ENCODE measurements at regions not wholly inside any gene's neighbourhood (a gene's known extent, or its start where the extent isn't known, plus 50 kb on each side); places are given as distances from the start of the nearest gene placed in this dataset.

DNA sequence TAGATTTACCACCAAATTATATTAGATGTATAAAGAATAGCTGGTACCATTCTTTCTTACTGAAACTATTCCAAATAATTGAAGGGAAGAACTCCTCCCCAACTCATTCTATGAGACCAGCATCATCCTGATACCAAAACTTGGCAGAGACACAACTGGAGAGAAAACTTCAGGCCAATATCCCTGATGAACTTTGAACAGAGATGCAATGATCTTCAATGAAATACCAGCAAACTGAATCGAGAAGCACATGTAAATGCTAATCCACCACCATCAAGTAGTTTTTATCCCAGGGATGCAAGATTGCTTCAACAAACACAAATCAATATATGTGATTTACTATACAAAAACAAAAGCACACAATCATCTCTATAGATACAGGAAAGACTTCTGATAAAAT, 329.8 kb downstream of the RDH14 start:
- H3K4me3 ChIP-seq (ENCODE audit: low read length in 2 of 2): no peak overlapping the region
- no peaks in the 10 kb centered on the region for H3K9me3 ChIP-seq (ENCODE audit: control insufficient read depth in 2 of 2, insufficient read depth in 1 of 2, low read length in 1 of 2)
- H3K4me1 ChIP-seq (ENCODE audit: control insufficient read depth in 2 of 2, insufficient read depth in 2 of 2, low read length in 2 of 2): no peaks in the 10 kb centered on the region
- H3K36me3 ChIP-seq (ENCODE audit: control insufficient read depth in 2 of 2, insufficient read depth in 2 of 2, low read length in 1 of 2): no peaks in the 10 kb centered on the region
- no peak overlapping the region for H3K27ac ChIP-seq (ENCODE audit: low read depth in 1 of 2, low read length in 1 of 2)
- no peak for DNase-seq (ENCODE audit: low read depth in 6 of 9, low spot score in 9 of 9)
- 42% methylated on average over 1 of the region's 1 CpG for WGBS
- no peaks in the 10 kb centered on the region for H3K27me3 ChIP-seq (ENCODE audit: control insufficient read depth in 2 of 2, insufficient read depth in 1 of 2, low read length in 1 of 2)

DNA sequence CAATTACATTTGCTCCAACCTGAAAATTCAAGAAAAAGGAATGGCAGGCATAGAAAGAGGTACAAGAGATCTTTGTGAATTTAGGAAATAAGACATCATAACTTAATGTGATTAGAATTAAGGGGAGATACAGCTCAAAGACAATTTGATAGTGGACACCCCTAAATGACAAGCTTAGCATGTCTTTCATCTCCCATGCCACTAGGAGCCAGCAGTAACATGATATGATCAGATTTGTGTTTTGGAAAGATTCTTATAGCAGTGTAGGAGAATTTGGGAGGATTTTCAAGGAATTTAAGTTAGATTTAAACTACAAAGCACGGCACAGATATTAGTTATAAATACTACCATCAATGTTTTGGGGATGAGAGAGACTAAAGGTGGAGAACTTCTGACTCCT, 340.8 kb downstream of the RDH14 start:
- no peak for DNase-seq (ENCODE audit: low read depth in 6 of 9, low spot score in 9 of 9)
- no peaks in the 10 kb centered on the region for H3K27me3 ChIP-seq (ENCODE audit: control insufficient read depth in 2 of 2, insufficient read depth in 1 of 2, low read length in 1 of 2)

DNA sequence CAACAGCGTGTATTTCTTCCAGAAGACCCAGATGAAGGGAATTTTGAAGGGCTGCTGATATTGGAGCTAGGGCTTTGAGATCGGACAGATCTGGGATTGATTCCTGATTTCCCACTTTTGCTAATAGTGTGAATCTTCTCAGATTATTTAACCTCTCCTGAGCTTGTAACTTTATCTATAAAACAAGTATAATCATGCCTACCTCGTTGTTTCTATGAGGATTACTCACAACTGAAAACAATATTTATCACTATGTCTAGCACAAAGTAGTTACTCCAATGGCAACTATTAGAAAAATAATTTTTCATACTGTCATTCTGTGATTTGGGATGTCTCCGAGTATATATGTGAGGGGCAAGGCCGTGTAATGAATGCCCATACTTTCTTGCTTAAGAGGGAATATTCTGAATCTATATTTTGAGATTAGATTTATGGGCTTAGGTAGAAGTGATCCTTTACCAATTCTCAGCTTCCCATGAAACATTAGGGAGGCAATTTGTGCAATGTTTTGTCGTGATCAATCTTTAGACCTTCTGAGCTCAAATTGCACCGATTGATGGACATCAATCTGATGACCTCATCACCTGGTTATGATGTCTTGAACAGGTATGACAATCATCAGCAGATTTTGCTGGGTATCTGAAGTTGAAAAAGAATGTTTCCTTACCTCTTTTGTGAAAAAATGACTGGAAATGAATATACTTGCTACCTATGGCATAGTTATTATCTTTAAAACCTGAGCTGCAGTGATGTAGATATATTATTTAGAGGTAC, 339.9 kb downstream of the KCNS3 start:
- Histone ChIP-seq H3K27me3 (ENCODE audit: control insufficient read depth in 2 of 2, insufficient read depth in 1 of 2, low read length in 1 of 2) (no peaks in the 10 kb centered on the region), H3K9me3 (ENCODE audit: control insufficient read depth in 2 of 2, insufficient read depth in 1 of 2, low read length in 1 of 2) (no peaks in the 10 kb centered on the region), H3K4me3 (ENCODE audit: low read length in 2 of 2) (no peak overlapping the region), H3K36me3 (ENCODE audit: control insufficient read depth in 2 of 2, insufficient read depth in 2 of 2, low read length in 1 of 2) (no peaks in the 10 kb centered on the region), H3K27ac (ENCODE audit: low read depth in 1 of 2, low read length in 1 of 2) (no peak overlapping the region), H3K4me1 (ENCODE audit: control insufficient read depth in 2 of 2, insufficient read depth in 2 of 2, low read length in 2 of 2) (no peaks in the 10 kb centered on the region)
- no peak for DNase-seq (ENCODE audit: low read depth in 6 of 9, low spot score in 9 of 9)
- 89% methylated on average over 7 of the region's 7 CpGs for WGBS

More for the DNA sequence above, 340.8 kb downstream of the RDH14 start:
- Histone ChIP-seq H3K4me1 (ENCODE audit: control insufficient read depth in 2 of 2, insufficient read depth in 2 of 2, low read length in 2 of 2) (no peaks in the 10 kb centered on the region), H3K9me3 (ENCODE audit: control insufficient read depth in 2 of 2, insufficient read depth in 1 of 2, low read length in 1 of 2) (no peaks in the 10 kb centered on the region), H3K4me3 (ENCODE audit: low read length in 2 of 2) (no peak overlapping the region), H3K27ac (ENCODE audit: low read depth in 1 of 2, low read length in 1 of 2) (no peak overlapping the region), H3K36me3 (ENCODE audit: control insufficient read depth in 2 of 2, insufficient read depth in 2 of 2, low read length in 1 of 2) (no peaks in the 10 kb centered on the region)
- 2% methylated on average over 1 of the region's 1 CpG for WGBS

DNA sequence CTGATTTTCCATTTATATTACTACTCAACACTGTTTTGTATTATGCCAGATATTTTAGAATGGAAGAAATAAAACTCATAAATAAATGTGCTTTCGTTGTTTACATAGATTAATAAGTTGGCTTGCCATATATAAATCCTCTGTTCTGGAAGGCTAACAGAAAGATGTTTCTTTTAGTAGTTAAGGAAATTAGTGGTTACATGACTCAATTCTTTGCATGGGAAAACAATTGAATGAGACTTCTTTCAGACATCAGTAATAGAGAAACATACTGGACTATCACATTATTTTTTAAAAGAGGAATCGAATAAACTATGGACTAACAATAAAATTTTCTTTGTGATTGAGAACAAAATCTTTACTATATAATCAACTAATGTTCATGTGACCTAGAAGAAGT, 336.5 kb downstream of the KCNS3 start:
- Histone ChIP-seq H3K27me3 (ENCODE audit: control insufficient read depth in 2 of 2, insufficient read depth in 1 of 2, low read length in 1 of 2) (no peaks in the 10 kb centered on the region), H3K36me3 (ENCODE audit: control insufficient read depth in 2 of 2, insufficient read depth in 2 of 2, low read length in 1 of 2) (no peaks in the 10 kb centered on the region), H3K4me1 (ENCODE audit: control insufficient read depth in 2 of 2, insufficient read depth in 2 of 2, low read length in 2 of 2) (no peaks in the 10 kb centered on the region), H3K9me3 (ENCODE audit: control insufficient read depth in 2 of 2, insufficient read depth in 1 of 2, low read length in 1 of 2) (no peaks in the 10 kb centered on the region), H3K27ac (ENCODE audit: low read depth in 1 of 2, low read length in 1 of 2) (no peak overlapping the region), H3K4me3 (ENCODE audit: low read length in 2 of 2) (no peak overlapping the region)
- 88% methylated on average over 2 of the region's 2 CpGs for WGBS
- DNase-seq (ENCODE audit: low read depth in 6 of 9, low spot score in 9 of 9): no peak

DNA sequence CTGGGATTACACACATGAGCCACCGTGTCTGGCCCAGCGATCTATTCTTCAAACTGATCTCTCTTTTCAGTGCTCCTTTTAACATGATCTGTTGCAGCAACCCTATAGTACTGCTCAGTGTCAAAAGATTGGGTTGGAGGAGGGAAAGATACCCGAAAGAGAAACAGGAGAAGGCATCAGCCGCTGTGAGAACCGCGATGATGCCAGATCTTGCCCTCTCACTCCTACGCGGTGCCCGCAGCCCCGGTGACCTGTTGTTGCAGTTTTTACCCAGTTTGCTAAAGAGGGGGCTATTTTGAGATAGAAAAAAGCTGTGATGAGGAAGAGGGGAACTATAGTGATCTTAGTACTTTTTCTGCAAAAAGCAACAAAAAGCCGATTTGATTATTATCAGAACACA, 335.5 kb downstream of the KCNS3 start:
- WGBS: 87% methylated on average over 11 of the region's 11 CpGs

DNA sequence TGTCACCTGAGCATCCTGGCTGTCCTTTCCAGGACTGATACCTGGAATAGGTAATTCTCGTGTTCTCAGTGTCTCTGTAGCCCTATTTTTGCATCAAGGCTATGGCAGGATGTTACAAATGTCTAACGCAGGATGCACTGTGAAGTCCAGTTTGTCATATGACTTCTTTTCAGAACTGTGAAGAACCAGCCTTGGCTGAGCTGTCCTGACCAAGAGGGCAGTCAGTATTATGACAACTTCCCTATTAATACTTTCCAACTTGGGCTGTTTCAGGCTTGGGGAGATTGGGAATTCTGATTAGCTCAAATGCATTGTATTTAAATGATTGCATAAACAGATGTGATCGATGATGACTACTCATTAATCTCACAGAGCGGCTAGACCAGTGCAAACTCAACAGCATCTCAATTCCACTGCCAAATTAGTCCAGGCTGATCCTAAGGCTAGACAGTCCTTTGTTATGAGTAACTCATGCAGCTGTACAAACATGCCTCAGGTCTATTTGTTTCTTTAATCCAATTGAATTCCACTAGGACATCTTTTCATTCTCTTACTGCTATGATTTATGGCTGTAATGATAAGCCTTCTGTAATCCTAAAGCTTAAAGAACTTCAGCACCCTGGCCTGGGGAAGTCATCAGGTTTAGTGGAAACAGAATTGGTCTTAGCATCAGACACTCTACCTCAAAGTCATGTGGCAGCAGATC, 331.6 kb downstream of the KCNS3 start:
- no peak overlapping the region for H3K4me3 ChIP-seq (ENCODE audit: low read length in 2 of 2)
- H3K4me1 ChIP-seq (ENCODE audit: control insufficient read depth in 2 of 2, insufficient read depth in 2 of 2, low read length in 2 of 2): no peaks in the 10 kb centered on the region
- H3K9me3 ChIP-seq (ENCODE audit: control insufficient read depth in 2 of 2, insufficient read depth in 1 of 2, low read length in 1 of 2): no peaks in the 10 kb centered on the region
- H3K36me3 ChIP-seq (ENCODE audit: control insufficient read depth in 2 of 2, insufficient read depth in 2 of 2, low read length in 1 of 2): no peaks in the 10 kb centered on the region
- no peak overlapping the region for H3K27ac ChIP-seq (ENCODE audit: low read depth in 1 of 2, low read length in 1 of 2)
- DNase-seq (ENCODE audit: low read depth in 6 of 9, low spot score in 9 of 9): no peak
- H3K27me3 ChIP-seq (ENCODE audit: control insufficient read depth in 2 of 2, insufficient read depth in 1 of 2, low read length in 1 of 2): no peaks in the 10 kb centered on the region
- WGBS: 87% methylated on average over 4 of the region's 4 CpGs

More for the DNA sequence above, 335.5 kb downstream of the KCNS3 start:
- Histone ChIP-seq H3K4me1 (ENCODE audit: control insufficient read depth in 2 of 2, insufficient read depth in 2 of 2, low read length in 2 of 2) (no peaks in the 10 kb centered on the region), H3K36me3 (ENCODE audit: control insufficient read depth in 2 of 2, insufficient read depth in 2 of 2, low read length in 1 of 2) (no peaks in the 10 kb centered on the region), H3K27me3 (ENCODE audit: control insufficient read depth in 2 of 2, insufficient read depth in 1 of 2, low read length in 1 of 2) (no peaks in the 10 kb centered on the region), H3K27ac (ENCODE audit: low read depth in 1 of 2, low read length in 1 of 2) (no peak overlapping the region), H3K4me3 (ENCODE audit: low read length in 2 of 2) (no peak overlapping the region), H3K9me3 (ENCODE audit: control insufficient read depth in 2 of 2, insufficient read depth in 1 of 2, low read length in 1 of 2) (no peaks in the 10 kb centered on the region)
- DNase-seq (ENCODE audit: low read depth in 6 of 9, low spot score in 9 of 9): no peak

DNA sequence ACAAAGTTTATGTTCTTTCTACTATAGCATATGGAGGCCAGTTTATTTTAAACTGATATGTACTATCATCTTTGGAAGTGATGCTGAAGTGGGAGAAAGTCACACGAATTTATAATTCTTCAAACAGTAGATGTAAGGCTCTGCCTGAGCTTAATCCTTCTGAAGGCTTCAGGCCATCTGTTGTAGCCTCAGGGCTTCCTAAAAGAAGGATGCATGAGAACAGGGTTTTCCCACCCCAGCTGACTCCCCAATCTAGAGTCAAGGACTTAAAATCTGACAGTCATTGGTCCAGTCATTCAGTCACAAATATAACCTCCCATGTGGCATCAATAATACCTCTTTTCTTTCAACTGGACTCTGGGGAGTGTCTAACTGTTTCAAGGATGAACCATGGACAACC, 330.5 kb downstream of the KCNS3 start:
- H3K27ac ChIP-seq (ENCODE audit: low read depth in 1 of 2, low read length in 1 of 2): no peak overlapping the region
- no peaks in the 10 kb centered on the region for H3K9me3 ChIP-seq (ENCODE audit: control insufficient read depth in 2 of 2, insufficient read depth in 1 of 2, low read length in 1 of 2)
- no peaks in the 10 kb centered on the region for H3K4me1 ChIP-seq (ENCODE audit: control insufficient read depth in 2 of 2, insufficient read depth in 2 of 2, low read length in 2 of 2)
- no peak for DNase-seq (ENCODE audit: low read depth in 6 of 9, low spot score in 9 of 9)
- 89% methylated on average over 1 of the region's 1 CpG for WGBS
- H3K4me3 ChIP-seq (ENCODE audit: low read length in 2 of 2): no peak overlapping the region
- H3K36me3 ChIP-seq (ENCODE audit: control insufficient read depth in 2 of 2, insufficient read depth in 2 of 2, low read length in 1 of 2): no peaks in the 10 kb centered on the region
- no peaks in the 10 kb centered on the region for H3K27me3 ChIP-seq (ENCODE audit: control insufficient read depth in 2 of 2, insufficient read depth in 1 of 2, low read length in 1 of 2)

DNA sequence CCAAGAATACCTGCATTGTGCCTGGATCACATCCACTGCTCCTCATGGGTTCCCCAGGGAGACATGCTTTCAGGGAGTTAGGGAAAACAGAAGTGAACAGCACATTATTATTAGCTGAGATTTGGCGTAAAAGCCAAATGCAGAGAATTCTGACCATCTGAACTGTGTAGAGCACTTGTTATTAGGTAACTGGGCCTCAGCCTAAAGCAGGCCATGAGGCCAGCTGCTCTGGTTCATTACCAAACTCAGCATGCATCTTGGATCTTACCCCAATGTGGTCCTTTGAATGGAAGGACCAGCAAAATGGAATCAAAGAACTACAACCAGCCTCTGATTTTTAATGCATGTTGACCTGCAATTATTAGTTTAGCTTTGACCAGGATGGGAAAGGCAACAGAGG, 322.3 kb downstream of the KCNS3 start:
- Histone ChIP-seq H3K27ac (ENCODE audit: low read depth in 1 of 2, low read length in 1 of 2) (no peak overlapping the region), H3K4me1 (ENCODE audit: control insufficient read depth in 2 of 2, insufficient read depth in 2 of 2, low read length in 2 of 2) (no peaks in the 10 kb centered on the region), H3K36me3 (ENCODE audit: control insufficient read depth in 2 of 2, insufficient read depth in 2 of 2, low read length in 1 of 2) (no peaks in the 10 kb centered on the region), H3K4me3 (ENCODE audit: low read length in 2 of 2) (no peak overlapping the region), H3K9me3 (ENCODE audit: control insufficient read depth in 2 of 2, insufficient read depth in 1 of 2, low read length in 1 of 2) (no peaks in the 10 kb centered on the region), H3K27me3 (ENCODE audit: control insufficient read depth in 2 of 2, insufficient read depth in 1 of 2, low read length in 1 of 2) (no peaks in the 10 kb centered on the region)
- 98% methylated on average over 1 of the region's 1 CpG for WGBS
- DNase-seq (ENCODE audit: low read depth in 6 of 9, low spot score in 9 of 9): no peak

DNA sequence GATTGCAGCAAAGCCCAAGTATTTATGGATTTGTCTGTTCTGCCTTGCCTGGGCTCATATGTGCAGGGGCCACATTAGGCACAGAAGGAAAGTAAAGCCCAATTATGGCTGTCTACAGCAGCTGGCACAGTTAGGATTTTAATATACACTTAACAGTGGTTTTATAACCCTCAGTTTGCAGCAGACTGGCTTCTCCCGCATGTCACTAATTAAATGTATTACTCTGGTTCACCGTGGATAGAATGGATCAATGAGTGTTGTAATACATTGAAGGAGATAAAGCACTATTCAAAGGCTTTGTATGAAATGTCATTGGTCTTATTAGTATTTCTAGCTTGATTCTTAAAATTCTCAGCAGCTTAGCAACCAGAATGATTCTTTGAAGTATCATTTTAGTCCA, 320.2 kb downstream of the KCNS3 start:
- H3K9me3 ChIP-seq (ENCODE audit: control insufficient read depth in 2 of 2, insufficient read depth in 1 of 2, low read length in 1 of 2): no peaks in the 10 kb centered on the region
- no peak for DNase-seq (ENCODE audit: low read depth in 6 of 9, low spot score in 9 of 9)
- WGBS: 90% methylated on average over 2 of the region's 2 CpGs
- H3K27me3 ChIP-seq (ENCODE audit: control insufficient read depth in 2 of 2, insufficient read depth in 1 of 2, low read length in 1 of 2): no peaks in the 10 kb centered on the region
- H3K27ac ChIP-seq (ENCODE audit: low read depth in 1 of 2, low read length in 1 of 2): no peak overlapping the region
- H3K4me3 ChIP-seq (ENCODE audit: low read length in 2 of 2): no peak overlapping the region
- H3K36me3 ChIP-seq (ENCODE audit: control insufficient read depth in 2 of 2, insufficient read depth in 2 of 2, low read length in 1 of 2): no peaks in the 10 kb centered on the region
- no peaks in the 10 kb centered on the region for H3K4me1 ChIP-seq (ENCODE audit: control insufficient read depth in 2 of 2, insufficient read depth in 2 of 2, low read length in 2 of 2)

Data from thymus (tissue), 11 donors.